ENCODE measurements at regions not wholly inside any gene's neighbourhood (a gene's known extent, or its start where the extent isn't known, plus 50 kb on each side); places are given as distances from the start of the nearest gene placed in this dataset.

DNA sequence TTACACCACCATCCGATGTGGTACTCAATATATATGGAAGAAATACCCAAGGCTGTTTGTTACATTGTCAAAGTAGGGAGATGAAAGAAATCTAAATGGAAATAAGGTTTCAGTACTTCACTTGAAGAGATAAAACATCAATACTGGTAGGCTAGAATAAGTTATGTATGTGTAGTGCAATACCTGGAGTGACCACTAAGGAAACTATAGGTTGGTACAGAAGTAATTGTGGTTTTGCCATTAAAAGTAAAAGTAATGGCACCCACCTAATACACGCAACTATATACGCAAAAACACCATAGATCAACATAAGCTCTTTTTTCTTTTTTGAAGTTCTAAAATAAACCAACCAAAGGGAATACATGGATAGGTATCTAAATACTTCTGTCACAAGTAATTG, 143.2 kb upstream of the KYNU start:
- H3K79me1 ChIP-seq (ENCODE audit: low read depth, low read length), result no peaks in the 10 kb centered on the region
- H4K5ac ChIP-seq (ENCODE audit: insufficient read length, low read depth, low read length), result no peak overlapping the region
- no peak overlapping the region for H2BK12ac ChIP-seq (ENCODE audit: low read depth, low read length)
- no peak overlapping the region for H3K4me2 ChIP-seq (ENCODE audit: insufficient read depth in 1 of 2, low read depth in 2 of 2, low read length in 2 of 2)
- H3K9me3 ChIP-seq (ENCODE audit: insufficient read depth in 2 of 2, low read depth in 1 of 2, low read length in 1 of 2), result no peaks in the 10 kb centered on the region
- H3K27me3 ChIP-seq (replicated peaks in 1 of 4; ENCODE audit: control insufficient read depth in 3 of 4, extremely low read depth in 1 of 4, insufficient read depth in 3 of 4, low read length in 3 of 4), result no peaks in the 10 kb centered on the region
- WGBS, 2 experiments (ENCODE audit: extremely low coverage in 1 of 2, insufficient coverage in 1 of 2, insufficient read length in 1 of 2, insufficient replicate concordance in 2 of 2, low coverage in 1 of 2, low lambda C conversion rate in 2 of 2, missing lambda C conversion rate in 1 of 2), result 97% methylated on average over 3 of the region's 3 CpGs; no CpG with 5 or more reads in 1 of the 2 experiments
- no peak overlapping the region for H3K14ac ChIP-seq (ENCODE audit: insufficient read length)
- H2AFZ ChIP-seq (ENCODE audit: low read length), result no peak overlapping the region
- H3K56ac ChIP-seq (replicated peaks; ENCODE audit: insufficient read length, low read depth, low read length), result no peak overlapping the region
- H3K23ac ChIP-seq (ENCODE audit: insufficient read length), result no peak overlapping the region
- H3K27ac ChIP-seq (ENCODE audit: low read depth, low read length), result no peak overlapping the region
- no peaks in the 10 kb centered on the region for H3K36me3 ChIP-seq (ENCODE audit: control insufficient read depth in 2 of 4, insufficient read depth in 4 of 4, low read length in 3 of 4)
- TF ChIP-seq SP2 (IDR thresholded peaks at IDR 0.05; ENCODE audit: low read length) (no peak), ASH2L (IDR thresholded peaks at IDR 0.05; ENCODE audit: low read length) (no peak), EZH2 (IDR thresholded peaks at IDR 0.05; ENCODE audit: low read depth, low read length, severe bottlenecking) (no peak), RXRA (IDR thresholded peaks at IDR 0.05; ENCODE audit: insufficient read depth, low read depth, low read length) (no peak), EP300 (IDR thresholded peaks at IDR 0.05; ENCODE audit: borderline replicate concordance in 1 of 2, low read depth in 2 of 2, low read length in 2 of 2) (no peak), TAF7 (optimal IDR thresholded peaks at IDR 0.05; ENCODE audit: borderline replicate concordance, low read depth, low read length) (no peak), FOSL1 (IDR thresholded peaks at IDR 0.05; ENCODE audit: insufficient read depth, low read depth, low read length) (no peak), YY1 (IDR thresholded peaks at IDR 0.05; ENCODE audit: low read depth, low read length) (no peak)
- TF ChIP-seq, protein P1, sequence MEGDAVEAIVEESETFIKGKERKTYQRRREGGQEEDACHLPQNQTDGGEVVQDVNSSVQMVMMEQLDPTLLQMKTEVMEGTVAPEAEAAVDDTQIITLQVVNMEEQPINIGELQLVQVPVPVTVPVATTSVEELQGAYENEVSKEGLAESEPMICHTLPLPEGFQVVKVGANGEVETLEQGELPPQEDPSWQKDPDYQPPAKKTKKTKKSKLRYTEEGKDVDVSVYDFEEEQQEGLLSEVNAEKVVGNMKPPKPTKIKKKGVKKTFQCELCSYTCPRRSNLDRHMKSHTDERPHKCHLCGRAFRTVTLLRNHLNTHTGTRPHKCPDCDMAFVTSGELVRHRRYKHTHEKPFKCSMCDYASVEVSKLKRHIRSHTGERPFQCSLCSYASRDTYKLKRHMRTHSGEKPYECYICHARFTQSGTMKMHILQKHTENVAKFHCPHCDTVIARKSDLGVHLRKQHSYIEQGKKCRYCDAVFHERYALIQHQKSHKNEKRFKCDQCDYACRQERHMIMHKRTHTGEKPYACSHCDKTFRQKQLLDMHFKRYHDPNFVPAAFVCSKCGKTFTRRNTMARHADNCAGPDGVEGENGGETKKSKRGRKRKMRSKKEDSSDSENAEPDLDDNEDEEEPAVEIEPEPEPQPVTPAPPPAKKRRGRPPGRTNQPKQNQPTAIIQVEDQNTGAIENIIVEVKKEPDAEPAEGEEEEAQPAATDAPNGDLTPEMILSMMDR (IDR thresholded peaks at IDR 0.05; ENCODE audit: control extremely low read depth in 1 of 3, insufficient read depth in 1 of 3, low read depth in 1 of 3, low read length in 3 of 3), result no peak
- H4K91ac ChIP-seq (replicated peaks; ENCODE audit: insufficient read length, low read length), result no peak overlapping the region
- H3K23me2 ChIP-seq (ENCODE audit: low read depth, low read length), result no peaks in the 10 kb centered on the region
- H4K20me1 ChIP-seq (replicated peaks in 1 of 2; ENCODE audit: control insufficient read depth in 1 of 2, insufficient read depth in 2 of 2, low read length in 2 of 2), result no peaks in the 10 kb centered on the region
- no peak overlapping the region for H3K18ac ChIP-seq (ENCODE audit: extremely low read depth, low read length)
- no peak overlapping the region for H2BK5ac ChIP-seq (ENCODE audit: low read depth, low read length)
- DNase-seq (ENCODE audit: low read depth in 1 of 2, low spot score in 2 of 2) (no peak), FAIRE-seq (no peak)
- no peaks in the 10 kb centered on the region for H3K4me1 ChIP-seq (replicated peaks in 1 of 4; ENCODE audit: control insufficient read depth in 3 of 4, insufficient read depth in 4 of 4, low read length in 3 of 4)
- no peak overlapping the region for H3K4ac ChIP-seq (replicated peaks; ENCODE audit: insufficient read length, low read depth, low read length)
- H3K9ac ChIP-seq (replicated peaks in 1 of 4; ENCODE audit: extremely low read depth in 1 of 4, low read depth in 3 of 4, low read length in 3 of 4), result no peak overlapping the region
- POLR2A ChIA-PET (ENCODE audit: partially characterized antibody), result no interaction called here
- CTCF ChIA-PET (ENCODE audit: partially characterized antibody), result interaction anchor here (0.7 to 1.0 kb wide), 3 partner anchors 27 to 452 kb away, joined by 3 to 4 read pairs (median 3); no protein-coding TSS in a partner anchor
- H2BK20ac ChIP-seq (ENCODE audit: low read length), result no peak overlapping the region
- no peak overlapping the region for H2BK15ac ChIP-seq (ENCODE audit: low read length)
- no peak overlapping the region for H3K4me3 ChIP-seq (ENCODE audit: extremely low read depth in 1 of 4, insufficient read depth in 2 of 4, low read depth in 3 of 4, low read length in 4 of 4)
- no peak overlapping the region for H2AK5ac ChIP-seq (ENCODE audit: low read depth, low read length)
- no peak overlapping the region for H2BK120ac ChIP-seq (replicated peaks; ENCODE audit: low read depth, low read length)
- H3K79me2 ChIP-seq (ENCODE audit: control insufficient read depth in 1 of 2, insufficient read depth in 2 of 2, low read length in 2 of 2), result no peaks in the 10 kb centered on the region
- H4K8ac ChIP-seq (ENCODE audit: extremely low read depth, insufficient read depth, low read length), result no peak overlapping the region

Data from H1 (cell line).